Hippocampal formation (tissue), 2 donors: ENCODE measurements at regions not wholly inside any gene's neighbourhood (a gene's known extent, or its start where the extent isn't known, plus 50 kb on each side); places are given as distances from the start of the nearest gene placed in this dataset.
"Not testable (repeated sequence)": the region's sequence is repeated elsewhere in the genome, so short reads cannot be mapped to it uniquely, and the experiment has no call there.

Source experiments
- DNase-seq, 2 donors: peaks; one replicate each; lab custom pipeline; 2025; lab: John Stamatoyannopoulos, UW

DNA sequence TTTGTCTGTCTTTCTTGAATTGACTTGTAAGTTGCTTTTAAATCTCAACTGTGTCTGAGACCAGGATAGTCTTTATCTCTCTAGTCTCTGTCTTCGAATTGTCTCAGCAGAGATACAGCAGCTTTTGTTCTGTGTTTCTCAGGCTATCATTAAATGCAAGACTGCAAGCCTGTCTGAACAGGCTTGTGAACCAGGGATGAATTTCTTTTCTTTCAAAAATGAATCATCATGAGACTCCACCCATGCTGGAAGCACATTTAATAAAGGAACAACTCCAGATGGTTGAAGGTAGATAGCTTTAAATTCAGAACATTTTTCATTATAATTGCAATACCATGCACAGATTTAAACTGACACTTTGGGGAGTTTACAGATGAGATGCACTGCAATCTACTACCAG, 155.9 kb downstream of the SEC23IP start:
- no peak for DNase-seq

DNA sequence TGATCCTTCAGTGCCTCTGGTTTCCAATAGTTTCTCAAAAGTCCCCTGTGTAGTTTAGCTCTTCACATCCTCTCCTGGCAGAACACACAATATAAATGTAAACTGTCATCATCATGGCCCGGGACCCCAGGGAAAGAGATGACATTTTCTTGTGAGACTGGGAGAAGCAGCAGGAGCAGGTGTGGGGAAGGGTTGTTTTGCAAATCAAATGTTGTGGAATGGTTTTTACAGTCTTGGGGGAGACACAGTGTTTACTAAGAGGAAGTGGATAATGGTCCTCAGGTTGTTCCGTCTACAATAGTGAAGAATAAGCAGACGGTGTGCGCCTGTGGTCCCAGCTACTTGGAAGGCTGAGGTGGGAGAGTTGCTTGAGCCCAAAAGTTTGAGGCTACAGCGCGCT, 159.1 kb downstream of the SEC23IP start:
- no peak for DNase-seq

DNA sequence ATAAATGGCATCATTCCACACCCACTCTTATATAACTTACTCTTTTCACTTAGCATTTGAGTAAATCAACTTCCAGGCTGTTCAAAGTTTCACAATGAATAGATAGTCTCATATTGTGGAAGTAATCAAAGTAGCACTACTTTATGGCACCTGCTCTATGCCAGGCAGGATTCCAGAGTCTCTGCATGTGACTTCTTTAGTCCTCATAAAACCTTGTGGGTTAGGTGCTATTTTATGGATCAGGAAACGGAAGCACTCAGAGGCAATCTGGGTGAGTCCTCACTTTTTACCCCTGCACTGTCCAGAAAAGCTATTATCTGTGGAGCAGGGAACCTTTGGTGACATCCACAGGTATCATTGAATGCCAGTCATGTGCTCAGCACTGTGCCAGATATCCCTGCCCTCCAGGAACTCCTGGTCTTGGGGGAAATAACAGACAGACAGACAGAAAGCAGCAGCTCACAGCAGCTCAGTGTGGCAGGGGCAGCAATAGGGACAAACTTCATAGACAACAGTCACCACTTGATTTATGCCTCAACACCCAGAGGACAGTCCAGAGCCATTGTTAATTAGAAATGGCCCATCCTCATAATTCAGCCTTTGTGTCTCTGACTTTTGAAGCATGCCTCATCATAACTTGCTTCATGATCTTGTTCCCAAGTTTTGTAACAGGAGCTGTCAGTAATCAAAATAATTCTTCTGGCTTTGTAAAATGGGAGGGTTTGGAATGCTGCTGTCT, 160.6 kb downstream of the SEC23IP start:
- no peak for DNase-seq

DNA sequence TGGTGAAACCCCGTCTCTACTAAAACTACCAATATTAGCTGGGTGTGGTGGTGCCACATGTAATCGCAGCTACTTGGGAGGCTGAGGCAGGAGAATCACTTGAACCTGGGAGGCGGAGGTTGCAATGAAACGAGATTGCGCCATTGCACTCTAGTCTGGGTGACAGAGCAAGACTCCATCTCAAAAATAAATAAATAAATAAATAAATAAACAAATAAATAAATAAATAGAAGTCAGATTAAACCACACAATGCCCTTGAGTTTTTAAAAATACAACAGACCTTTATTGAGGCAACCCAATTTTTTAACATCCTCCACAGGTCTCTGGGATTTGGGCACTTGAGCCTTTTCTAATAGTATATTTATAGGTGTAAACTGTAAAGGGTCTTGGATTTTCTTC, 167.3 kb downstream of the SEC23IP start:
- DNase-seq: not testable (repeated sequence)

DNA sequence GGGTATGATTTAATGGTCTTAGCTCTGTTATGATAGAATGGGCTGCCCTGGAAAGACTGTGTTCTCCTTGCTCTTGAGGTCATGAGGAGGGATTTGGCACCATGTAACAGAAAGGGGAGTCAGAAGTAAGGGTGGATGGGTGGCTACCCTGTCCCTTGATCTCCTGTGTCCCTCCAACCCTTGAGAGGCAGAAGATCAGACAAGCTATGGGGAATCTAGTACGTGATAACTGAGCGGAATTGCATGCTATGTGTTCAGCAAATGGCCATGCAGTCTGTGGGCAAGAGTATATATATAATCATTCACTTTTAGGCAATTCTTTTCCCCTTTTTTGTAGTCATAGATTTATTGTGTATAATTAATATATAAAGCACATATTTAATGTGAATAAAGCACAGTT, 174.9 kb downstream of the SEC23IP start:
- no peak for DNase-seq

DNA sequence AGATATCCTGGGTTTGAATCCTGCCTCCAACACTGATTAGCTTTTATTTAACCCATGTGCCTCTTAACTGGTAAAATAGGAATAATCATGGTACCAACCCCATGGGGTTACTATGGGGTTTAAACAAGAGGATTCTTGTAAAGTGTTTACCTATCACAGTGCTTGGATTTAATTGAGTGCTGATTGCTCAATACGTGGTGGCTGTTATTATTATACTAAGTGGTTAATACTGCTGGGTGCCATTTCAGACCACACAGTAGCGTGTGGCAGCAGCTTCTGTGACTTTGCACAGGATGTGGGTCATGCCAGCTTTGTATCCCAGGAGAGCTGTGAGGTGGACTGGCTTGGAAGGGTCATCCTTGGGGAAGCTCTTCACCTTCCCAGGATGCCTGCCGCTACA, 177.2 kb downstream of the SEC23IP start:
- no peak for DNase-seq

DNA sequence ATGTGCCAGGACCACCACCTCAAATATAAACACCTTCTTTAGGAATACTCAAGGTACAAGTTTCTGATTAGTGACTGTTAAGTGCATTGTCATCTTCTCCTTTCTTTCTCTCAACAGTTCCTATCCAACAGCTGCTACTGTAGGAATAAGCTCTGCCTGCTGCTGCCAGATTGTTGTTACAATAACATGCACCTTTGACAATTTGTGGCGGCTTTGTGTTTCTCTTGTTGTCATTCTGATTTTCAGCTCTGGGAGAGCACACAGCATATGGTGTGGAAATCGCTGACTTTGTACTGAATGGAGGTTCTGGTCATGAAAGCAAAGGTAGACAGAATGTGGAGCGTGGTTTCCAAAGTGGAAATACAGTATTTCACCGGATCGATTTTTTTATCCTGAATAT, 182.8 kb downstream of the SEC23IP start:
- DNase-seq: no peak

DNA sequence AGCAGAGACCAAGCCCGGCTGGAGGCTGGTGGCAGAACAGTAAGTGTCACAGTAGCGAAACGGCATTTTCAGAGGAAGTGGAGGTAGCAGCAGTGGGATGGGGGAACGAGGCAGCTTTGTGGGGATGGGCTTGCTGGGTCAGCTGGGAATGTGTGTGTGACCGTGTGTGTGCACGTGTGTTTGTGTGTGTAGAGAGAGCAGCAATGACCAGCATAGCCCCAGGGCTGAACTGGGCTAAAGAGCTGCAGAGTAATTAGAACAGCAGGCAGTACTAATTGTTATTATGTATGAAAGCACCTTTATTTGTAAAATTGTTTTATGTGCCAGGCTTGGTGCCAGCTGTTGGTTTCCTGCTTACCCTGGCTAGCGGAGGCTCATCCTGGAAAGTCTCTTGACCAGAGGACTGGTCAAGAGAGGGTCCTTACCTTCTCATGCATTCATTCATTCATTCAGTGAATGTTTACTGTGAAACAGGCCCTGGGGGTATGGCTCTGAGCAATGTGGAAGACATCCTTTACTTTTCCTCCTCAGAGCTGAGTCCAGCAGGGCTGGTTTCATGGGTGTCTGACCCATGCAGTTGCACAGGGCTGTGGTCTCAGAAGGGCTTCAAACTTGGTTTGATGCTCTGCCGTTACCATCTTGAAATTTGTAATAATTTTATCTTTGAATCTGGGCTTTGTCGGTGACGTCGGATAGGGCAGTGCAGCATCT, 184.6 kb downstream of the SEC23IP start:
- DNase-seq: no peak

DNA sequence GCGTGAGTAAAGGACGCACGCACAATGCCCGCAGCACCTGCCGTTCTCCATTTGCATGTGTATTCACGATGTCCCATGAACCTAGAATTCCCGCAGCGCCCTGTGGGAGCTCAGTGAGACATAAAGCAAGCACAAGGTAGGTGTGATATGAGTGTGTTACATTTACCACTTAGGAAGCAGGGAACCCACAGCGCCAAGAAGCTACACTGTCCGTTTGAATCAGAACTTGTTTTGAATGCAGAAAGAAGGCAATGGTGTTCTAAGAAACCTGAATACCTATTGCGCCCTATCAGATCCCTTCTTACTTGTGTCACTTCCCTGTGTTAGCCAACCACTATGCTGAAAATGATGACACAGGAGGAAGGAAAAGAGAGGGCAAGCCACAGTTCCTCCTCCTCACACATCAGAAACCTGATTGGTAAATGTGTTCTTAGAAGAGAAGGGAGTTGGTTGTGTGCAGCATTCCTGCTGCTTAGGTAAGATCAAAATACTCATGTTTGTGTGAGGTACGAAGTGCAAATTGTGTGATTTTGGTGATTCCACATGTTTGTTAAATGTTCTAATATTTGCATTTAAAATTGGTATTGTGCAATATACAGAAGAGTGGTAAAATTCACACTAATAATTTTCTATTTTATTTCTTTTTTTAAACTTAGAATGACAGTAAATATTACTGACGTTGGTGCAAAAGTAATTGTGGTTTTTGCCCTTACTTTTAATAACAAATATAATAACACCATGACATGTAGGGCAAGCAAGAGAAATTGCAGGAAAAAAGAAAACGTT, 185.4 kb downstream of the SEC23IP start:
- DNase-seq: no peak

DNA sequence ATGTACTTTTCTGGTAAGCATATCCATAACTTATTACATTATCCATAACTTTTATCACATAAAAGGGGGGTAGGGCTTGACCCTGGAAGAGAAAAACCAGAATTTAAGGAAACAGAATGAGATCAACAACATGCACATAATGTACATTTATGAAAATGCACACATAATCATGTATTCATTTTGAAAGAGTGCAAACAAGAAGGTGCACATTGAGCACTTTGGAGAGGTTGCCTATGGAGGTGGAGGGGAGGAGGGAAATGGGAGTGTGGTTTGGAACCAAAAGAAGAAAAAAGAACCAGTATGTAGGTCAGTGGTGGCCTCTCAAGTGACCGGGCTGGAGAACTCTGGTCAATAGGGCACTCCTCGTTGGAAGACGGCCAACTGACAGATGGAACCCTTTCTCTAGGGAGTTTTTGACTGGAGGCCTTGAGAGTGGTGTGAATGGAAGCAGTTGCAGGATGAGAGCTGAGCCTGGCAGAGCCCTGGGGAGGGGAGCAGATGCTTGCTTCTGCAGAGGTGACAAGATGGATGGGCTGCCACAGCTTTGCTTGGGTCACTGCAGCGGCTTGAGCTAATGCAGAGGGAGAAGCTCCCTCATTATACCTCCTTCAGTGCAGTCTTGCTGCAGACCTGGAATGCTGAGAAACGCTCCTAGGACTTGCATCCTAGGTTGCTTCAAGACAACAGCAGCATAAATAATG, 192.7 kb downstream of the SEC23IP start:
- no peak for DNase-seq

DNA sequence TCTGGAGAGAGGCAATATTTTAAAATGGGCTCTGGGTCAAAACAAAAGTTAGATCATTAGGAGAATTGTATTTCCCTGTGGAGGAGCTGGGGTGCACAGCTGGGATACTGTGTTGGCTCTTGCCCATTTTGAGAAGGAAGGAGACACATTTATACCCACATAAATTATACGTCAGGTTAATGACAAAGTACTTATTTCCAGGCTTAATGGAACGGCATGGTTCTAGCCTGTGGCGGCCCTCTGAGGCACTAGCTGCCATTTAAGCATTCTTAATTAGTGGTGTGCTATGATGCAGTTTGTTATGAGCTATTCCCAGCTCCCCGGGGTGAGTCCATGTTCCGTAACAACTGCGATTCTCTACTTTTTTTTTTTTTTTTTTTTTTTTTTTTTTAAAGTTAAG, 193.5 kb downstream of the SEC23IP start:
- no peak for DNase-seq

DNA sequence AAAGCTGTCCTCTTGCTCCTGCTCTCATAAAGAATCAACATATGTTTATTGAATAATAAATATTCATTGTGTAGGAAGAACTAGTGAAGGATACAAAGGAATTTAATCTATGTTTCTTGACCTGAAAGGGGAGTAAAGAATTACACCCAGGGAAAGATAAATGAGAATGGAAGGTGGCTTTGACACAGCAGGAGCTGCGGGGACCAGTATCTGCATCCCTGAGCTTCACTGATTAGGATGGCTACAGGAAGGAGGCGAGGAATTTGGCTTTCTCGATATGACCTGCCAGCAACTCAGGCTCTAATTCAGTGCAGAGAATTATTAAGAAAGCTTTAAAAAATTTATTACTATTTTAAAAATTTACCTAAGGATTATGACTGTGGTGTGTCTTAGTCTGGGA, 194.6 kb downstream of the SEC23IP start:
- no peak for DNase-seq

DNA sequence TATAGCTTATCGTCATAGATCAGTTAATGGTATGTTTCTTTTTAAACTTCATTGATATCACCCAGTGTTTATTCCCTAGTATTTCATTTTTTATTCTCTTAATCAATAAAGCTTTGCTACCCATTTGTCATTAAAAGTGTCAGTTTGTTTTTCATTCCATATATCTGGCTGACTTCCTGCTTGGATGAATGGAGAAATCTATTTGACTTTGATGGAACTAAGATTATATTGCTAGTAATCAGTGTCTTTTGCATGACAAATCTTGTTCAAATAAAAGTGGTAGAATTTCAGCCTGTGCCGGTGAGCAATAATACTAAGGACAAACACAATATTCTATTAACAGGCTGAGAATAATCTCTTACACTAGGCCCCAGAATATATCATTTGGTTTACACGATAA, 203.3 kb downstream of the SEC23IP start:
- no peak for DNase-seq

DNA sequence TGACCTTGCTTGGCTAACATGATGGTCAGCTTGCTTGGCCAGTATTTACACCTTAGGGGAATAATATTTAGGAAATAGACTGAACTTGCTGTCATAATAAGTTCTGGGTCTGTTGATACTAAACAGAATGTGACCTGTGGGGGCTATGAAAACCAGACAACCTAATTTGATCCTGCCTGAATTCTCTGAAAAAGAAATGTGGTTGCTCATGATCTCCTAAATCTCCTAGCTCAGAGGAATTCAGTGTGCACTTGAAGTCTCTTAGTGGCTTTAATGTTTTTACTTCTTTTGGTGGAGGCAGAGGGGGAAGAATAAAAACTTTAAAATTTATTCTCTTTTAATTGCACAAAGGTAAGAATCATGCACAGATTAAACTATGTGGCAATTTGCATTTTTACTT, 205.2 kb downstream of the SEC23IP start:
- DNase-seq: no peak

DNA sequence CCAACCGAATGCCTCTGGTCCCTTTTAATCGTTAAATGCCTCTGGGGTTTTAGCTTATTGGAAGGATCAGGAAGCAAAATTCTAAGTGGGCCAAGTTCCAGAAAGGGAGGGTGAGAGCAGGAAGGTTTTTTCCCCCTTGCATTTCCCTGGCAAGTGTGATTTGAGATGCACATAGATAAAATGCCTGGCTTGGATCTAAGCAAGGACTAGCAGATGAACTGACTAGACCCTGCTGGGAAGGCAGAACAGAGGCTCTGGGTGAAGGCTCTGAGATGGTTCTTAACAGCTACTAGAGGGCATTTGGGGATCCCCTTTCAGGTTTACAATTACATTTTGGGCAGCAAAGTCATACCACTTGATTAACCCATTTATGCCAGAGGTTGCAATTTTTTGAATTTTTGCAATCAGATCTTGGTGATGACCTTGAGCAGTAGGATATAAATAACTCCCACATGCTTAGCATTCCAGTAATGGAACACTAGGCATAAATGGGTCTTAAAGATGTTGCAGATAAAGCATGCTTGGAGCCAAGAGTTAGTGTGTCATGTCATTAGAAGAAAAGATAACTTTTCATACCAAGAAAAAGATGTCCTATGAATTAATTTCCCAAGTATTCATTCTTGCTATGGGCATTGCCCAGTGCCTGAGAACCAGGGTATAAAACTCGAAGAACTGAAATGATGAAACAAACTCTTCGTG, 205.9 kb downstream of the SEC23IP start:
- no peak for DNase-seq

DNA sequence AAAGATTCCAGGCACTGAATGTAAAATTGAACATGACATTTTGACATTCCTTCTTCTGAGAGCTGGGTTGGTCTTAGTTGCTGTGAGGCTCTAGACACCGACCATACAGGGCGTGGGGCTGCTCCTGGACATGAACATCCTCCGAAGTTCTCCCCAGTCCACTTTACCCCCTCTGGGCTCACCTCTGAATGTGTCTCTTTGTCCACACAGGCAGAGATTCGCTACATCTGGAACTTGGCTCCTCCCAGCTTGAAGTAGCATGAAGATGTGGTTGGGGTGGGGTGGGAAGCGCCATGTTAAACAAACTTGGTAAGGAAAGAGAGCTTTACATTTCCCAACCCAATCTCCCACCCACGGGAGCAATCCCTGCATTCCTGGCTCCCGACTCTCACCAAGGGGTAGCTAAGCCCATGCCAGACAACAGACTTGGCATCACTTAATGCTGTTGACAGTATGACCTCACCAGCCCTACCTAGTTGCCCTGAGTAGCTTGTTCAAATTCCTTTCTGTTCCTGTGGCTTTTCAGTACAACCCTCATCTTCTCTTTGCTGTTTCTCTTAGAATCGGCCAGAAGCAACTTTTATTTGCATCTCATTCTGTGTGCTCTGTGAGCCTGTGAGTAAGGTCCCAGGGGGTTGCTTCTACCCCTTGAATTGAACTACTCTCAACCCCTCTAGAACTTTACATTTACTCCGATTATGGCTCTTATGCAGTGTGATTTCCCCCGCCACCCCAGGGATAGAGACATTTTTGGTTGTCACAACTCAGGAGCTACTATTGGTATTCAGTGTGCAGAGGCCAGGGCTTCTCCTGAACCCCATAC, 211.4 kb downstream of the SEC23IP start:
- no peak for DNase-seq

DNA sequence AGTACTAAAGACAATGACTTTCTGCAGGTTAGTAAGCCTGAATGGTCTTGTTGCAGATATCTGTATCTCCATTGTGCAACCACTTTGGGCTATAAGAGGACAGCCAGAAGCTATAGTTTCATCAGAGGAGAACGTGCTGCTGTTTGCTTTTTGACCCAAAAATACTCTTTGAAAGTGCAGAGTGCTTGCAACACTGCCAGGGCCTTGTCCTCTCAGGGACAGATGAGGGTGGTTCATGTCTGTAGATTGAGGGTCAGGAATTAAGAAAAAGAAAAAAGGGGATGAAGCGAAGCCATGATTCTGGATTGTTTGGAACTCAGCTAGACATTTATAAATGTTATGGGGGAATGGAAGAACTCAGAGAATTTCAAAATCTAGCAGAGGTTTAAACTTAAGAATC, 212.5 kb downstream of the SEC23IP start:
- no peak for DNase-seq

DNA sequence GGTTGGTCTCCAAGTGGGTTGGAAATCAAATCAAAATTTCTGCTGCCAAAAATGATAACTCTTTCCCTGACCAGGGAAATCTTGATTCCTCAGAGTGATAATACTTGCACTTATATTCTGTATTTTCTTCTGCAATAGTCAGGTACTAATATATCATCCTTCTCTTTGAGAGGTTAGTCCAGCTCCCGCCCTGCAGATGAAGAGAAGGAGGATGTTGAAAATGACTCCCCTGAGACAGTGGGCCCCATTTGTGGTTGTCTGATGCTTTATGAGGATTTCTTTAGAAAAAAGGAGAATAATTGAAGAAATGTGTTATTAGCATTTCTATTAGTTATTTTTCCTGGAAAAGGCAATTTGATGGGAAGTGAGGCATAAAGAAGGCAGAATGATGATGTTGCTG, 213.0 kb downstream of the SEC23IP start:
- no peak for DNase-seq

DNA sequence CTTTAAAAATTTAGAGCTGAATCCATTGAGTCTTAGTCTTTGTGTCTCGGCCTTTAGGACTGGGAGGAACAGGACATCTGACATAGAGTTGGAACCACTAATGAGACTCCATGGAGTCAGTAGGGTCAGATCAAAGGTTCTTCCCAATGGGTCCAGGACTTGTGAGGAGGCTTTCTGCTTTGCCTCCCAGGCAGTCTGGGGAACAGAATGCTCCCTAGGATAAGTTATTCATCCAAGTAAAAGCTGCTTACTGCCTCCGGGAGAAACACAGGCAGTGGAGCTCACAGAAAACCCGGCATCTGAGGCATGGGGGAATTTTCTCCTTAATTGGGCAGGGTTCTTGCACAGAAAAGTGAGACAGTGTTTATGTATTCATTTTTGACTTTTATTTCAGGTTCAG, 216.4 kb downstream of the SEC23IP start:
- DNase-seq: no peak

DNA sequence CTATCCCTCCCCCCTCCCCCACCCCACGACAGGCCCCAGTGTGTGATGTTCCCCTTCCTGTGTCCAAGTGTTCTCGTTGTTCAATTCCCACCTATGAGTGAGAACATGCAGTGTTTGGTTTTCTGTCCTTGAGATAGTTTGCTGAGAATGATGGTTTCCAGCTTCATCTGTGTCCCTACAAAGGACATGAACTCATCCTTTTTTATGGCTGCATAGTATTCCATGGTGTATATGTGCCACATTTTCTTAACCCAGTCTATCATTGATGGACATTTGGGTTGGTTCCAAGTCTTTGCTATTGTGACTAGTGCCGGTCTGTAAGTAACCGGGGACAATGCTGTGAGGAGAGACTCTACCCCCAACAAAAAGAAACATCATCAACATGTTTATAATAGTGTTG, 217.2 kb downstream of the SEC23IP start:
- DNase-seq: not testable (repeated sequence)

DNA sequence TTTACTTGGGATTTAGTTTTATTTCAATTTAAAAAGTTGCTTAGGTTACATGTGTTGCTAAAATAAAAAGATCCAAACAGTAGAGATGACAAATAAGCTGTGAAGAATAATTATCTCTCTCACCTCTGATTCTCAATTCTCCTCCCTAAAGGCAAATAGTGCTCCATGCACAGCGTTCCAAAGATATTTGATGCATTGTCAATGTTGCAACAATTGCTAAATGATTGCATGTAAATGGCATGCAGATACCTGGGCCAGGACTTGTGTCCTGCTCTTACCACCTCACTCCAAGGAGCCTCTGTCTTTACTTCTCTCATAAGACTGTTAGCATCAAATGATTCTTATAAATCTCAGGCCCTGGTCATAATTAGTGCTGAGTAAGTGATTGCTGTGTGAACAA, 217.7 kb downstream of the SEC23IP start:
- no peak for DNase-seq
